Neural cell (in vitro differentiated cells): ENCODE measurements at regions not wholly inside any gene's neighbourhood (a gene's known extent, or its start where the extent isn't known, plus 50 kb on each side); places are given as distances from the start of the nearest gene placed in this dataset.

Experiments used
- H2AFZ ChIP-seq: fragments of 200-600, 300-800 bp; sonication (generic), shearing (Covaris generic); 2 replicates; pipeline ENCODE4 v1.6.0; 2014; ENCODE audit warnings: low read depth, mild to moderate bottlenecking, antibody characterized with exemption, low read length, moderate library complexity
- H3F3A ChIP-seq: fragments of 200-600 bp; shearing (Covaris generic); 2 replicates; pipeline ENCODE4 v1.6.1; 2016; ENCODE audit warnings: mild to moderate bottlenecking, moderate library complexity, mixed read lengths, antibody characterized with exemption, low read length; ENCODE audit not compliant: insufficient read depth, poor library complexity, severe bottlenecking
- H3K27ac ChIP-seq: fragments of 200-600, 300-800 bp; sonication (generic), shearing (Covaris generic); 2 replicates; pipeline ENCODE4 v1.5.1; 2014; ENCODE audit warnings: mild to moderate bottlenecking, low read length, moderate library complexity
- H3K27me3 ChIP-seq: fragments of 300-800, 200-600 bp; sonication (generic), shearing (Covaris generic); 2 replicates; pipeline ENCODE4 v1.6.0; 2014; ENCODE audit warnings: mild to moderate bottlenecking, low read depth, low read length, moderate library complexity; ENCODE audit not compliant: insufficient read depth
- H3K36me3 ChIP-seq: fragments of 300-800, 200-600 bp; sonication (generic), shearing (Covaris generic); 2 replicates; pipeline ENCODE4 v1.5.1; 2014; ENCODE audit warnings: mild to moderate bottlenecking, antibody characterized with exemption, low read length, moderate library complexity; ENCODE audit not compliant: insufficient read depth
- H3K4me2 ChIP-seq: fragments of 300-800, 200-600 bp; sonication (generic), shearing (Covaris generic); 2 replicates; pipeline ENCODE4 v1.6.0; 2014; ENCODE audit warnings: mild to moderate bottlenecking, low read length
- H3K4me3 ChIP-seq: fragments of 300-800, 200-600 bp; sonication (generic), shearing (Covaris generic); 2 replicates; pipeline ENCODE4 v1.5.1; 2014; ENCODE audit warnings: mild to moderate bottlenecking, low read length, moderate library complexity
- H3K79me2 ChIP-seq: fragments of 200-600 bp; shearing (Covaris generic); replicated peaks from 2 replicates; pipeline ENCODE4 v1.6.0; 2014; ENCODE audit warnings: mild to moderate bottlenecking, low read length, moderate library complexity; ENCODE audit not compliant: insufficient read depth
- H3K9ac ChIP-seq: fragments of 300-800, 200-600 bp; sonication (generic), shearing (Covaris generic); 2 replicates; pipeline ENCODE4 v1.6.1; 2016; ENCODE audit warnings: mild to moderate bottlenecking, low read length, mixed read lengths
- H3K9me2 ChIP-seq: fragments of 200-600 bp; shearing (Covaris generic); 2 replicates; pipeline ENCODE4 v1.6.1; 2016; ENCODE audit warnings: mild to moderate bottlenecking, low read length, mixed read lengths; ENCODE audit not compliant: insufficient read depth
- H3K9me3 ChIP-seq: fragments of 200-600, 300-800 bp; sonication (generic), shearing (Covaris generic); 2 replicates; pipeline ENCODE4 v1.6.1; 2016; ENCODE audit warnings: mild to moderate bottlenecking, mixed run types, low read length, moderate library complexity, mixed read lengths
- H4K20me1 ChIP-seq: fragments of 200-600 bp; shearing (Covaris generic); 2 replicates; pipeline ENCODE4 v1.6.1; 2016; ENCODE audit warnings: mild to moderate bottlenecking, mixed run types; ENCODE audit not compliant: insufficient read depth
- EP300 ChIP-seq: fragments of 450-650 bp; conservative IDR thresholded peaks from 2 replicates; pipeline ENCODE4 v1.6.1; 2014; ENCODE audit warnings: antibody characterized with exemption, mild to moderate bottlenecking, moderate library complexity; ENCODE audit not compliant: poor library complexity, severe bottlenecking
- EZH2 ChIP-seq: fragments of 200-600, 300-800 bp; shearing (Covaris generic), sonication (generic); IDR thresholded peaks from 2 replicates; pipeline ENCODE4 v1.6.1; 2014; ENCODE audit warnings: antibody characterized with exemption, low read length, borderline replicate concordance, mild to moderate bottlenecking; ENCODE audit not compliant: insufficient read depth, poor library complexity, severe bottlenecking
- MXI1 ChIP-seq: fragments of 450-650 bp; conservative IDR thresholded peaks from 2 replicates; pipeline ENCODE4 v1.6.1; 2014; ENCODE audit warnings: antibody characterized with exemption, mild to moderate bottlenecking; ENCODE audit not compliant: poor library complexity, severe bottlenecking
- POLR2AphosphoS5 ChIP-seq: IDR thresholded peaks from 2 replicates; pipeline ENCODE4 v1.6.1; 2012
- RAD21 ChIP-seq: fragments of 450-650 bp; conservative IDR thresholded peaks from 2 replicates; pipeline ENCODE4 v1.6.1; 2014; ENCODE audit warnings: antibody characterized with exemption, mild to moderate bottlenecking, moderate library complexity
- SMC3 ChIP-seq: fragments of 450-650 bp; conservative IDR thresholded peaks from 2 replicates; pipeline ENCODE4 v1.6.1; 2014; ENCODE audit warnings: antibody characterized with exemption, mild to moderate bottlenecking, moderate library complexity; ENCODE audit not compliant: poor library complexity
- TAF1 ChIP-seq: IDR thresholded peaks from 2 replicates; pipeline ENCODE4 v1.6.1; 2012; ENCODE audit warnings: low read depth
- TF ChIP-seq, protein P1 (sequence below): IDR thresholded peaks from 2 replicates; pipeline ENCODE4 v1.6.1; 2012; ENCODE audit warnings: borderline replicate concordance
- TF ChIP-seq, protein P2 (sequence below): fragments of 450-650 bp; IDR thresholded peaks from 2 replicates; pipeline ENCODE4 v1.5.1; 2014; ENCODE audit warnings: antibody characterized with exemption, mild to moderate bottlenecking, moderate library complexity; ENCODE audit not compliant: poor library complexity, severe bottlenecking

DNA sequence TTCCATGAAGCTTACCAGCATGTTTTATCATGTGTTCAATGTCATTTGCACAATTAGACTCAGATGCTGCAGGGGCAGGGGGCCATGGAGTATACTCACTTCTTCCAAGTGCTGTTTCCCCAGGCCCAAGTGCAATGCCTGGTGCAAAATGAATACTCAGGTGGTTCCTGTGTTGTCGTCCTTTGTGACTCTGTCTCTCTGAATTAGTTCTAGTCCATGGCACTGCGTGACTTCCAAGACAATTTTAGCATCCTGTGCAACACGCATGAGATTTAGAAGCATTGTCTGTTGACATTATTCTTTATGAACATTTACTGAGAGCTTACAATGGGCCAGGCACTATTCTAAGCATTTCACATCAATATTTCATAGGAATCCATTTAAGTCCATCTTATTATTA is 769.7 kb upstream of the RBFOX1 start:
- Histone ChIP-seq H3K27ac (no peak overlapping the region), H3K9me2 (no peaks in the 10 kb centered on the region), H4K20me1 (no peaks in the 10 kb centered on the region), H3K79me2 (no peaks in the 10 kb centered on the region), H3K27me3 (no peaks in the 10 kb centered on the region), H3K4me3 (no peak overlapping the region), H3K4me2 (no peak overlapping the region), H2AFZ (no peak overlapping the region), H3K36me3 (no peaks in the 10 kb centered on the region), H3F3A (no peaks in the 10 kb centered on the region), H3K9ac (no peak overlapping the region), H3K9me3 (no peaks in the 10 kb centered on the region)
- TF ChIP-seq, protein P1, sequence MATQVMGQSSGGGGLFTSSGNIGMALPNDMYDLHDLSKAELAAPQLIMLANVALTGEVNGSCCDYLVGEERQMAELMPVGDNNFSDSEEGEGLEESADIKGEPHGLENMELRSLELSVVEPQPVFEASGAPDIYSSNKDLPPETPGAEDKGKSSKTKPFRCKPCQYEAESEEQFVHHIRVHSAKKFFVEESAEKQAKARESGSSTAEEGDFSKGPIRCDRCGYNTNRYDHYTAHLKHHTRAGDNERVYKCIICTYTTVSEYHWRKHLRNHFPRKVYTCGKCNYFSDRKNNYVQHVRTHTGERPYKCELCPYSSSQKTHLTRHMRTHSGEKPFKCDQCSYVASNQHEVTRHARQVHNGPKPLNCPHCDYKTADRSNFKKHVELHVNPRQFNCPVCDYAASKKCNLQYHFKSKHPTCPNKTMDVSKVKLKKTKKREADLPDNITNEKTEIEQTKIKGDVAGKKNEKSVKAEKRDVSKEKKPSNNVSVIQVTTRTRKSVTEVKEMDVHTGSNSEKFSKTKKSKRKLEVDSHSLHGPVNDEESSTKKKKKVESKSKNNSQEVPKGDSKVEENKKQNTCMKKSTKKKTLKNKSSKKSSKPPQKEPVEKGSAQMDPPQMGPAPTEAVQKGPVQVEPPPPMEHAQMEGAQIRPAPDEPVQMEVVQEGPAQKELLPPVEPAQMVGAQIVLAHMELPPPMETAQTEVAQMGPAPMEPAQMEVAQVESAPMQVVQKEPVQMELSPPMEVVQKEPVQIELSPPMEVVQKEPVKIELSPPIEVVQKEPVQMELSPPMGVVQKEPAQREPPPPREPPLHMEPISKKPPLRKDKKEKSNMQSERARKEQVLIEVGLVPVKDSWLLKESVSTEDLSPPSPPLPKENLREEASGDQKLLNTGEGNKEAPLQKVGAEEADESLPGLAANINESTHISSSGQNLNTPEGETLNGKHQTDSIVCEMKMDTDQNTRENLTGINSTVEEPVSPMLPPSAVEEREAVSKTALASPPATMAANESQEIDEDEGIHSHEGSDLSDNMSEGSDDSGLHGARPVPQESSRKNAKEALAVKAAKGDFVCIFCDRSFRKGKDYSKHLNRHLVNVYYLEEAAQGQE, result no peak

DNA sequence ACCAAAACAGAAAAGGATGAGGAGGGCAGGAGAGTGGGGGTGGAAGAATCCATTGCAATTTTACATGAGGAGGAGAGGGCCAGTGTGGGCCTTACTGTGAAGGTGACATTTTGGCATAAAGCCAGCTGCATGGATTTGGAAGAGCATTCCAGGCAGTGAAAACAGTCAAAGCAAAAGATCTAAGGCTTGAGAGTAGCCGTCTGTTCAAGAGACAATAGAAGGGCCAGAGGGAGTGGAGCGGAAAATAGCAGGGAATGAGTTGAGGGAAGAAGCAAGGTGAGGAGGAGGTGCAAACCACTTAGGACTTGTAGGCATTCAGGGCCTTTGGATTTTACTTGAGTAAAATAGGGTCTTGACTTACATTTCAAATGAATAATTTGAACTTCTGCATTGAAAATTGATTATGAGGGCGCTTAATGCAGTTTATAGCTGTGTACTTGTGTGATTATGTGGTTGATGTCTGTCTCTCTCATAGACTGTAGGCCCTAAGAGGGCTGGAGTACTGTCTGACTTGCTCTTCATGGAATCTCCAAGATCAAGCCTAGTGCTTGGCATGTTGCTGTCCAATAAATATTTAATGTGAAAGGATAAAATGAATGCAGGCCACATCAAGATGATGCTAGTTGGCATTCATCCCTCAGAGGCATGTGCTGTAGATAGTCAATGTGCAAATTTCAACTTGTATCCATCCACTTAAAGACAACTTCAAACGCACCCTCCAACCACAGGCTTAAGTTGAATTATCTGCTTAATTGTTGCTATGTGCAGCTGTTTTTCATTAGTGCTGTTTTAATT is 772.1 kb upstream of the RBFOX1 start:
- Histone ChIP-seq H3F3A (peaks cover 3% of the 10 kb centered on the region), H3K4me3 (no peak overlapping the region), H3K4me2 (no peak overlapping the region), H3K9ac (no peak overlapping the region), H4K20me1 (no peaks in the 10 kb centered on the region), H3K79me2 (no peaks in the 10 kb centered on the region), H3K9me2 (no peaks in the 10 kb centered on the region), H2AFZ (no peak overlapping the region), H3K27me3 (no peaks in the 10 kb centered on the region), H3K27ac (no peak overlapping the region), H3K36me3 (no peaks in the 10 kb centered on the region), H3K9me3 (no peaks in the 10 kb centered on the region)
- TF ChIP-seq EP300 (no peak), MXI1 (no peak), SMC3 (no peak), RAD21 (no peak), POLR2AphosphoS5 (no peak), EZH2 (no peak), TAF1 (no peak)
- TF ChIP-seq, protein P1, result no peak
- TF ChIP-seq, protein P2, sequence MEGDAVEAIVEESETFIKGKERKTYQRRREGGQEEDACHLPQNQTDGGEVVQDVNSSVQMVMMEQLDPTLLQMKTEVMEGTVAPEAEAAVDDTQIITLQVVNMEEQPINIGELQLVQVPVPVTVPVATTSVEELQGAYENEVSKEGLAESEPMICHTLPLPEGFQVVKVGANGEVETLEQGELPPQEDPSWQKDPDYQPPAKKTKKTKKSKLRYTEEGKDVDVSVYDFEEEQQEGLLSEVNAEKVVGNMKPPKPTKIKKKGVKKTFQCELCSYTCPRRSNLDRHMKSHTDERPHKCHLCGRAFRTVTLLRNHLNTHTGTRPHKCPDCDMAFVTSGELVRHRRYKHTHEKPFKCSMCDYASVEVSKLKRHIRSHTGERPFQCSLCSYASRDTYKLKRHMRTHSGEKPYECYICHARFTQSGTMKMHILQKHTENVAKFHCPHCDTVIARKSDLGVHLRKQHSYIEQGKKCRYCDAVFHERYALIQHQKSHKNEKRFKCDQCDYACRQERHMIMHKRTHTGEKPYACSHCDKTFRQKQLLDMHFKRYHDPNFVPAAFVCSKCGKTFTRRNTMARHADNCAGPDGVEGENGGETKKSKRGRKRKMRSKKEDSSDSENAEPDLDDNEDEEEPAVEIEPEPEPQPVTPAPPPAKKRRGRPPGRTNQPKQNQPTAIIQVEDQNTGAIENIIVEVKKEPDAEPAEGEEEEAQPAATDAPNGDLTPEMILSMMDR, result no peak
